Vagina (tissue), 2 donors: ENCODE measurements at regions not wholly inside any gene's neighbourhood (a gene's known extent, or its start where the extent isn't known, plus 50 kb on each side); places are given as distances from the start of the nearest gene placed in this dataset.

Experiments used
- CTCF ChIP-seq, 3 experiments: fragments of 450-650 bp in 2 of 3; fragments of 200-600 bp in 1 of 3; sonication (generic) in 1 of 3; IDR thresholded peaks; one replicate each; pipeline ENCODE4 v1.5.1; 2017 to 2019; ENCODE audit warnings: antibody characterized with exemption in 3 of 3, mild to moderate bottlenecking in 2 of 3, moderate library complexity in 2 of 3
- POLR2A ChIP-seq, 2 donors: fragments of 450-650 bp; IDR thresholded peaks; one replicate each; pipeline ENCODE4 v1.6.1; 2017; ENCODE audit warnings: antibody characterized with exemption in 2 of 2, mild to moderate bottlenecking in 2 of 2, moderate library complexity in 2 of 2
- POLR2AphosphoS5 ChIP-seq, 2 donors: sonication (generic); formaldehyde crosslinking; IDR thresholded peaks; one replicate each; pipeline ENCODE4 v1.9.0; 2017; ENCODE audit warnings: antibody characterized with exemption in 2 of 2, mild to moderate bottlenecking in 2 of 2, low read depth in 1 of 2; ENCODE audit not compliant: insufficient read depth in 1 of 2

GRCh38 chr13:82720986-82721385 is 1161.3 kb downstream of the SLITRK1 start:
- TF ChIP-seq CTCF (IDR thresholded peaks at IDR 0.05) = no peak
- TF ChIP-seq POLR2A (IDR thresholded peaks at IDR 0.05) = no peak
- no peak for TF ChIP-seq POLR2AphosphoS5 (IDR thresholded peaks at IDR 0.05; ENCODE audit: insufficient read depth in 1 of 2, low read depth in 1 of 2)
